Sigmoid colon (tissue), 4 donors: ENCODE measurements at regions not wholly inside any gene's neighbourhood (a gene's known extent, or its start where the extent isn't known, plus 50 kb on each side); places are given as distances from the start of the nearest gene placed in this dataset.

Source experiments
- EP300 ChIP-seq, 4 donors: sonication (generic); formaldehyde crosslinking; IDR thresholded peaks; one replicate each; pipeline ENCODE4 v1.6.1; 2017; ENCODE audit warnings: antibody characterized with exemption in 4 of 4
- POLR2A ChIP-seq, 2 donors: fragments of 450-650 bp; IDR thresholded peaks; one replicate each; pipeline ENCODE4 v1.6.1; 2016; ENCODE audit warnings: antibody characterized with exemption in 2 of 2, mild to moderate bottlenecking in 2 of 2, moderate library complexity in 2 of 2
- POLR2AphosphoS5 ChIP-seq, 4 donors: sonication (generic); formaldehyde crosslinking; IDR thresholded peaks; one replicate each; pipeline ENCODE4 v1.6.1; 2017; ENCODE audit warnings: antibody characterized with exemption in 4 of 4
- TF ChIP-seq, protein P1 (sequence below), 4 experiments: fragments of 450-650 bp in 3 of 4; fragments of 200-600 bp in 1 of 4; IDR thresholded peaks; one replicate each; pipeline ENCODE4 v1.5.1; 2016 to 2019; ENCODE audit warnings: antibody characterized with exemption in 4 of 4, mild to moderate bottlenecking in 3 of 4, moderate library complexity in 2 of 4

DNA sequence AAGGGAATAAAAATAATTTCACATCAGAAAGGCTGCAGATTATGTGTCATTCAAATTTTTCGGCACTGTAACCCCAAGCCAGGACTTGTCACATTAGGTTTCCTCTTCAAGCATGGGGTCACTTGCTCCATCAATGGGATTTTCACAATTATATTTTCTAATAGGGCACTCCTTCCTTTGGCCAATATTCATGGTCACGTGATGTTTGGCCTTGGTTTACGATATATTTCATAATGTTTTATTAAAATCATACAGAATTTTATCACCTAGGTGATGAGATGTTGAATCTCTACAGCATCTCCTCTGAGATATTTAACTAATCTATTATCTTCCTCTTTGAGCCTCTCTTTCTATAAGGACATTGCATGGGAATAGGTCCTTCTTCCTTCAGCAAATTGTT lies 523.5 kb upstream of the SEMA6A start:
- TF ChIP-seq POLR2A (IDR thresholded peaks at IDR 0.05): no peak
- no peak for TF ChIP-seq POLR2AphosphoS5 (IDR thresholded peaks at IDR 0.05)
- TF ChIP-seq, protein P1, sequence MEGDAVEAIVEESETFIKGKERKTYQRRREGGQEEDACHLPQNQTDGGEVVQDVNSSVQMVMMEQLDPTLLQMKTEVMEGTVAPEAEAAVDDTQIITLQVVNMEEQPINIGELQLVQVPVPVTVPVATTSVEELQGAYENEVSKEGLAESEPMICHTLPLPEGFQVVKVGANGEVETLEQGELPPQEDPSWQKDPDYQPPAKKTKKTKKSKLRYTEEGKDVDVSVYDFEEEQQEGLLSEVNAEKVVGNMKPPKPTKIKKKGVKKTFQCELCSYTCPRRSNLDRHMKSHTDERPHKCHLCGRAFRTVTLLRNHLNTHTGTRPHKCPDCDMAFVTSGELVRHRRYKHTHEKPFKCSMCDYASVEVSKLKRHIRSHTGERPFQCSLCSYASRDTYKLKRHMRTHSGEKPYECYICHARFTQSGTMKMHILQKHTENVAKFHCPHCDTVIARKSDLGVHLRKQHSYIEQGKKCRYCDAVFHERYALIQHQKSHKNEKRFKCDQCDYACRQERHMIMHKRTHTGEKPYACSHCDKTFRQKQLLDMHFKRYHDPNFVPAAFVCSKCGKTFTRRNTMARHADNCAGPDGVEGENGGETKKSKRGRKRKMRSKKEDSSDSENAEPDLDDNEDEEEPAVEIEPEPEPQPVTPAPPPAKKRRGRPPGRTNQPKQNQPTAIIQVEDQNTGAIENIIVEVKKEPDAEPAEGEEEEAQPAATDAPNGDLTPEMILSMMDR (IDR thresholded peaks at IDR 0.05): no peak
- no peak for TF ChIP-seq EP300 (IDR thresholded peaks at IDR 0.05)
